Heart right ventricle (tissue), 16 donors: ENCODE measurements at regions not wholly inside any gene's neighbourhood (a gene's known extent, or its start where the extent isn't known, plus 50 kb on each side); places are given as distances from the start of the nearest gene placed in this dataset.
"Not testable (repeated sequence)": the region's sequence is repeated elsewhere in the genome, so short reads cannot be mapped to it uniquely, and the experiment has no call there.

Source experiments
- ATAC-seq, 8 donors: fragments of 200-7000 bp; cut with Tn5 transposase; one replicate each; pipeline ENCODE4 v1.9.1; 2020; ENCODE audit warnings: mild to moderate bottlenecking in 8 of 8, moderate library complexity in 8 of 8, moderate number of reproducible peaks in 1 of 8
- DNase-seq, 2 donors: peaks; one replicate each; pipeline ENCODE4 v3.0.0-alpha.2; 2020
- H3K27ac ChIP-seq, 10 donors: fragments of 200-600 bp; sonication (generic) in 2 of 10; one replicate each; pipeline versions ENCODE4 v1.5.0 to v1.8.0; 2020 to 2022; ENCODE audit warnings: mild to moderate bottlenecking in 3 of 10
- H3K27me3 ChIP-seq, 7 donors: fragments of 200-600 bp; one replicate each; pipeline ENCODE4 v1.8.0; 2021 to 2022; ENCODE audit warnings: mild to moderate bottlenecking in 2 of 7
- H3K36me3 ChIP-seq, 9 donors: fragments of 200-600 bp; sonication (generic) in 1 of 9; one replicate each; pipeline versions ENCODE4 v1.5.0 to v1.8.0; 2020 to 2022; ENCODE audit warnings: mild to moderate bottlenecking in 2 of 9
- H3K4me1 ChIP-seq, 9 donors: fragments of 200-600 bp; sonication (generic) in 1 of 9; one replicate each; pipeline versions ENCODE4 v1.5.0 to v1.8.0; 2020 to 2022; ENCODE audit warnings: mild to moderate bottlenecking in 4 of 9
- H3K4me3 ChIP-seq, 10 donors: fragments of 200-600 bp; sonication (generic) in 2 of 10; one replicate each; pipeline versions ENCODE4 v1.5.0 to v1.8.0; 2020 to 2022; ENCODE audit warnings: mild to moderate bottlenecking in 7 of 10, moderate library complexity in 2 of 10
- H3K9me3 ChIP-seq, 11 donors: fragments of 200-600 bp in 10 of 11; sonication (generic) in 2 of 11; one replicate each; pipeline versions ENCODE4 v1.5.0 to v1.8.0; 2013 to 2022; ENCODE audit warnings: mild to moderate bottlenecking in 2 of 11, control low read depth in 1 of 11, moderate library complexity in 1 of 11
- WGBS, 2 donors: extraction: QIAGEN DNeasy Blood & Tissue Kit; methylation state at CpG; one replicate each; pipeline ENCODE4 v1.1.7; 2013; ENCODE audit warnings: inconsistent platforms in 1 of 2; 5-methylcytosine and 5-hydroxymethylcytosine counted together
- intact Hi-C, 10 donors: fragments of 100-400 bp; cut with DNase I; formaldehyde crosslinking; loops; one replicate each; pipeline versions ENCODE4 v1.11.1 to v1.14.2; 2022
- TF ChIP-seq, protein P1 (sequence below), 9 donors: fragments of 200-600 bp; sonication (generic) in 2 of 9; IDR thresholded peaks; one replicate each; pipeline versions ENCODE4 v1.5.0 to v1.8.0; 2021 to 2022; ENCODE audit warnings: antibody characterized with exemption in 9 of 9, mild to moderate bottlenecking in 5 of 9, moderate library complexity in 1 of 9
- donor health status: Arrhythmogenic right ventricular cardiomyopathy.
- donor health status: ischemic (EF 13 %, LVEDD 7.1; RV severe dilation, severe dysfunction).
- donor health status: healthy with polysubstance abuse.
- donor health status: DM: no; HTN: yes; CAD: no.
- donor health status: DM: no; HTN: no; CAD: no.
- donor health status: ischemic (EF 25% LVEDD 6.9; RV normal size, moderate dysfunction).
- donor health status: ischemic (EF 25% LVEDD 5.7; RV mildly dilated, moderate dysfunction).
- donor health status: healthy.
- donor health status: DM: yes; HTN: yes; CAD: no.
- donor health status: Ischemic cardiomyopathy.
- donor health status: ischemic (EF 35%, LVEDD 5.7; RV mildly dilated, moderate dysfunction).
- donor health status: nonischemic (EF 11% LVEDD 7.7; RV severe dilation, severe dysfunction).
- donor health status: DM: yes; HTN: yes; CAD: no.
- donor health status: PGD.
- donor health status: ischemic (EF 29% LVEDD 5.4; RV normal size, mild dysfunction).
- donor health status: nonischemic (EF 23%, LVEDD 6.1; RV moderate dilation, normal function).

DNA sequence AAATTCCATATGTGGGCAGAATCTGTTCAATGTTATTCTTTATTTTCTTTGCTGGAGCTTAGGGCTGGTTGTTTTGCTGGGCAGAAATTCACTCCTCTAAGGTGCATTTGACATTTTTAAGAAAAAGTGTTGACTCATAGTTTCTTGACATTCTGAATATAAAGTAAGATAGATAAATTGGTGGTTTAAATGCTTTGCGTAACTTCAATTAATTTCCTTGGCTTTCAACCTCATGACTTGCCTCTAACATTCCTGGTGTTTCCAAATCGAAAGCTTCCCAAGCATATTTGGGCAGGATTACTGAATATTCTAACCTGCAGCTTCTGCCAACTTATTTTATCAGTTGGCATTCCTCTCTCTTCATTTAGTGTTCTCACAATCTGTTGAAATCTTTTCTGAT is 718.7 kb upstream of the ADGRB3 start:
- H3K4me1 ChIP-seq = no peaks in the 10 kb centered on the region
- no peak for DNase-seq
- no peaks in the 10 kb centered on the region for H3K36me3 ChIP-seq
- no peaks in the 10 kb centered on the region for H3K27me3 ChIP-seq
- TF ChIP-seq, protein P1, sequence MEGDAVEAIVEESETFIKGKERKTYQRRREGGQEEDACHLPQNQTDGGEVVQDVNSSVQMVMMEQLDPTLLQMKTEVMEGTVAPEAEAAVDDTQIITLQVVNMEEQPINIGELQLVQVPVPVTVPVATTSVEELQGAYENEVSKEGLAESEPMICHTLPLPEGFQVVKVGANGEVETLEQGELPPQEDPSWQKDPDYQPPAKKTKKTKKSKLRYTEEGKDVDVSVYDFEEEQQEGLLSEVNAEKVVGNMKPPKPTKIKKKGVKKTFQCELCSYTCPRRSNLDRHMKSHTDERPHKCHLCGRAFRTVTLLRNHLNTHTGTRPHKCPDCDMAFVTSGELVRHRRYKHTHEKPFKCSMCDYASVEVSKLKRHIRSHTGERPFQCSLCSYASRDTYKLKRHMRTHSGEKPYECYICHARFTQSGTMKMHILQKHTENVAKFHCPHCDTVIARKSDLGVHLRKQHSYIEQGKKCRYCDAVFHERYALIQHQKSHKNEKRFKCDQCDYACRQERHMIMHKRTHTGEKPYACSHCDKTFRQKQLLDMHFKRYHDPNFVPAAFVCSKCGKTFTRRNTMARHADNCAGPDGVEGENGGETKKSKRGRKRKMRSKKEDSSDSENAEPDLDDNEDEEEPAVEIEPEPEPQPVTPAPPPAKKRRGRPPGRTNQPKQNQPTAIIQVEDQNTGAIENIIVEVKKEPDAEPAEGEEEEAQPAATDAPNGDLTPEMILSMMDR (IDR thresholded peaks at IDR 0.05) = no peak
- ATAC-seq = no peak
- peaks cover 0 to 30% (median 0%) of the 10 kb centered on the region in 11 donors for H3K9me3 ChIP-seq
- WGBS, 2 donors = 71 to 77% methylated on average over 2 of the region's 2 CpGs
- intact Hi-C loops = no loop called here
- H3K27ac ChIP-seq = no peak overlapping the region
- H3K4me3 ChIP-seq = no peak overlapping the region

- WGBS, 2 donors = 44 to 79% methylated on average over 1 of the region's 1 CpG
- Histone ChIP-seq H3K4me3 (no peak overlapping the region), H3K4me1 (no peaks in the 10 kb centered on the region), H3K27ac (no peak overlapping the region), H3K36me3 (no peaks in the 10 kb centered on the region), H3K27me3 (no peaks in the 10 kb centered on the region), H3K9me3 (peaks cover 0 to 23% (median 0%) of the 10 kb centered on the region in 11 donors)
- ATAC-seq (no peak), DNase-seq (no peak)
- TF ChIP-seq, protein P1 (IDR thresholded peaks at IDR 0.05) = no peak
- intact Hi-C loops = no loop called here
These were observed 720.7 kb upstream of the ADGRB3 start for GRCh38 chr6:67914419-67914818.

GRCh38 chr6:67909354-67909753 is 725.7 kb upstream of the ADGRB3 start:
- Histone ChIP-seq H3K27ac (no peak overlapping the region), H3K27me3 (no peaks in the 10 kb centered on the region), H3K4me1 (no peaks in the 10 kb centered on the region), H3K9me3 (peaks cover 0 to 15% (median 0%) of the 10 kb centered on the region in 11 donors), H3K4me3 (no peak overlapping the region), H3K36me3 (no peaks in the 10 kb centered on the region)
- TF ChIP-seq, protein P1 (IDR thresholded peaks at IDR 0.05) = no peak
- 78 to 85% methylated on average over 2 of the region's 2 CpGs for WGBS, 2 donors
- ATAC-seq (no peak), DNase-seq (no peak)
- intact Hi-C loops = no loop called here

- Histone ChIP-seq H3K36me3 (no peaks in the 10 kb centered on the region), H3K4me3 (no peak overlapping the region), H3K4me1 (no peaks in the 10 kb centered on the region), H3K9me3 (peaks cover 0 to 16% (median 0%) of the 10 kb centered on the region in 11 donors), H3K27ac (no peak overlapping the region), H3K27me3 (no peaks in the 10 kb centered on the region)
- TF ChIP-seq, protein P1 (IDR thresholded peaks at IDR 0.05) = no peak
- no peak for DNase-seq
- WGBS, 2 donors = 61 to 69% methylated on average over 2 of the region's 2 CpGs
- intact Hi-C loops = no loop called here
- ATAC-seq = no peak
These were observed 726.7 kb upstream of the ADGRB3 start for GRCh38 chr6:67908379-67908778.

GRCh38 chr6:67904735-67905134 is 730.3 kb upstream of the ADGRB3 start:
- peaks cover 0 to 17% (median 0%) of the 10 kb centered on the region in 11 donors for H3K9me3 ChIP-seq
- ATAC-seq, H3K4me3 ChIP-seq, H3K4me1 ChIP-seq, intact Hi-C loops, H3K27me3 ChIP-seq, H3K36me3 ChIP-seq, DNase-seq, H3K27ac ChIP-seq: not testable (repeated sequence)
